HCT116 (cell line): ENCODE measurements at regions not wholly inside any gene's neighbourhood (a gene's known extent, or its start where the extent isn't known, plus 50 kb on each side); places are given as distances from the start of the nearest gene placed in this dataset.

Source experiments
- ATAC-seq: fragments of 200-7000 bp; cut with Tn5 transposase; 2 replicates; pipeline ENCODE4 v1.9.1; 2020; ENCODE audit warnings: mild to moderate bottlenecking, moderate library complexity
- BruUV-seq: library from RNA; stranded (reverse); fragments of 400-500 nt; replicated peaks from 2 replicates; lab custom pipeline; 2021; lab: Mats Ljungman, UMichigan
- CTCF ChIA-PET: fragments of 300-600 bp; sonication (Branson Sonifier 250); formaldehyde crosslinking; loops from one replicate; lab custom pipeline; 2021; ENCODE audit warnings: antibody characterized with exemption; lab: Charles Lee
- POLR2A ChIA-PET: fragments of 300-600, 350-600 bp; sonication (Branson Sonifier 250); formaldehyde crosslinking; loops from one replicate; lab custom pipeline; 2021; ENCODE audit warnings: antibody characterized with exemption; lab: Charles Lee
- RAD21 ChIA-PET, 2 experiments: fragments of 300-600 bp; sonication (Branson Sonifier 250); formaldehyde crosslinking; loops; one replicate each; lab custom pipeline; 2023; ENCODE audit warnings: low total read pairs in 2 of 2; ENCODE audit not compliant: uncharacterized antibody in 2 of 2, unreplicated experiment in 2 of 2, low non-redundant PET in 1 of 2; lab: Charles Lee
- DNase-seq: peaks from one replicate; pipeline ENCODE4 v3.0.0-alpha.2; 2010; ENCODE audit warnings: low read depth, low spot score
- H2AFZ ChIP-seq: fragments of 200-600 bp; shearing (Covaris generic), sonication (generic); 2 replicates; pipeline ENCODE4 v1.6.1; 2017; ENCODE audit warnings: low read depth, mixed run types, mixed read lengths, antibody characterized with exemption, low read length; ENCODE audit not compliant: poor library complexity, severe bottlenecking
- H3K27ac ChIP-seq: 2 replicates; pipeline ENCODE4 v1.5.1; 2012; ENCODE audit warnings: low read depth, low read length
- H3K27me3 ChIP-seq: fragments of 200-600 bp; sonication (generic); 2 replicates; pipeline ENCODE4 v1.6.1; 2016; ENCODE audit warnings: mixed run types, low read length, mixed read lengths; ENCODE audit not compliant: insufficient read depth
- H3K36me3 ChIP-seq, 2 experiments: fragments of 200-500 bp in 1 of 2; fragments of 200-600 bp in 1 of 2; sonication (Bioruptor generic) in 1 of 2; sonication (generic) in 1 of 2; 2 replicates each; pipeline versions ENCODE4 v1.5.1 to v1.6.1; 2014 to 2016; ENCODE audit warnings: low read length in 2 of 2, inconsistent platforms in 1 of 2, mixed read lengths in 1 of 2, mixed run types in 1 of 2; ENCODE audit not compliant: insufficient read depth in 2 of 2, control insufficient read depth in 1 of 2
- H3K4me1 ChIP-seq, 2 experiments: fragments of 200-600 bp in 1 of 2; sonication (generic) in 1 of 2; 2 replicates each; pipeline versions ENCODE4 v1.5.1 to v1.6.1; 2012 to 2017; ENCODE audit warnings: low read length in 2 of 2, inconsistent platforms in 1 of 2, mild to moderate bottlenecking in 1 of 2, mixed read lengths in 1 of 2, mixed run types in 1 of 2, moderate library complexity in 1 of 2; ENCODE audit not compliant: insufficient read depth in 2 of 2, control insufficient read depth in 1 of 2
- H3K4me2 ChIP-seq: fragments of 200-600 bp; sonication (generic); 2 replicates; pipeline ENCODE4 v1.6.1; 2017; ENCODE audit warnings: mixed run types, low read length, mixed read lengths
- H3K4me3 ChIP-seq, 2 experiments: fragments of 200-600 bp in 1 of 2; sonication (generic) in 1 of 2; replicated peaks in 1 of 2; 2 replicates each; pipeline ENCODE4 v1.5.1; 2011 to 2016; ENCODE audit warnings: low read length in 2 of 2, control low read depth in 1 of 2, low read depth in 1 of 2, mild to moderate bottlenecking in 1 of 2, mixed read lengths in 1 of 2, mixed run types in 1 of 2
- H3K79me2 ChIP-seq: fragments of 200-600 bp; sonication (generic); 2 replicates; pipeline ENCODE4 v1.6.1; 2017; ENCODE audit warnings: mild to moderate bottlenecking, mixed run types, low read length, moderate library complexity, mixed read lengths; ENCODE audit not compliant: insufficient read depth
- H3K9ac ChIP-seq: fragments of 200-600 bp; sonication (generic); 2 replicates; pipeline ENCODE4 v1.6.1; 2016; ENCODE audit warnings: low read length, mixed read lengths
- H3K9me2 ChIP-seq: fragments of 200-600 bp; sonication (generic), shearing (Covaris generic); 2 replicates; pipeline ENCODE4 v1.6.1; 2017; ENCODE audit warnings: mixed run types, mild to moderate bottlenecking, moderate library complexity; ENCODE audit not compliant: insufficient read depth
- H3K9me3 ChIP-seq, 2 experiments: fragments of 200-500 bp in 1 of 2; fragments of 200-600 bp in 1 of 2; sonication (Bioruptor generic) in 1 of 2; sonication (generic) in 1 of 2; 2 replicates each; pipeline ENCODE4 v1.6.1; 2014 to 2017; ENCODE audit warnings: low read length in 2 of 2, mixed read lengths in 2 of 2, inconsistent platforms in 1 of 2, low read depth in 1 of 2, mild to moderate bottlenecking in 1 of 2, mixed run types in 1 of 2, moderate library complexity in 1 of 2; ENCODE audit not compliant: control insufficient read depth in 1 of 2, insufficient read depth in 1 of 2
- H4K20me1 ChIP-seq: fragments of 200-600 bp; sonication (generic), shearing (Covaris generic); 2 replicates; pipeline ENCODE4 v1.6.1; 2017; ENCODE audit warnings: mixed run types, mild to moderate bottlenecking, moderate library complexity; ENCODE audit not compliant: insufficient read depth
- CEBPB ChIP-seq: IDR thresholded peaks from 2 replicates; pipeline ENCODE4 v1.6.1; 2012; ENCODE audit warnings: low read depth
- EGR1 ChIP-seq: IDR thresholded peaks from 2 replicates; pipeline ENCODE4 v1.6.1; 2012; ENCODE audit warnings: low read depth
- EZH2 ChIP-seq: fragments of 200-600 bp; sonication (generic); IDR thresholded peaks from 2 replicates; pipeline ENCODE4 v1.6.1; 2017; ENCODE audit warnings: antibody characterized with exemption, mixed run types
- FOSL1 ChIP-seq: IDR thresholded peaks from 2 replicates; pipeline ENCODE4 v1.6.1; 2012; ENCODE audit warnings: low read depth
- JUND ChIP-seq: IDR thresholded peaks from 2 replicates; pipeline ENCODE4 v1.6.1; 2012
- POLR2A ChIP-seq: IDR thresholded peaks from 2 replicates; pipeline ENCODE4 v1.7.0; 2011; ENCODE audit warnings: borderline replicate concordance; ENCODE audit not compliant: insufficient read depth, insufficient read length; ENCODE audit errors: extremely low read depth
- RAD21 ChIP-seq: IDR thresholded peaks from 2 replicates; pipeline ENCODE4 v1.6.1; 2012; ENCODE audit warnings: low read depth, mild to moderate bottlenecking
- SP1 ChIP-seq: IDR thresholded peaks from 2 replicates; pipeline ENCODE4 v1.6.1; 2012; ENCODE audit warnings: low read depth
- SRF ChIP-seq: IDR thresholded peaks from 2 replicates; pipeline ENCODE4 v1.6.1; 2012; ENCODE audit warnings: low read depth
- TCF7L2 ChIP-seq: IDR thresholded peaks from 2 replicates; pipeline ENCODE4 v1.7.0; 2011; ENCODE audit warnings: borderline replicate concordance, inconsistent platforms; ENCODE audit not compliant: insufficient read depth, insufficient read length; ENCODE audit errors: extremely low read depth
- YY1 ChIP-seq: IDR thresholded peaks from 2 replicates; pipeline ENCODE4 v1.6.1; 2011; ENCODE audit warnings: low read length, low read depth, moderate library complexity, mild to moderate bottlenecking; ENCODE audit not compliant: insufficient replicate concordance; ENCODE audit errors: extremely low read depth
- ZNF274 ChIP-seq: fragments of 200-500 bp; sonication (Bioruptor generic); IDR thresholded peaks from 2 replicates; pipeline ENCODE4 v1.6.1; 2014; ENCODE audit warnings: mild to moderate bottlenecking, low read depth, low read length, inconsistent platforms
- intact Hi-C: fragments of 100-400 bp; cut with micrococcal nuclease; formaldehyde crosslinking; loops from 2 replicates; pipeline ENCODE4 v1.10.0; 2022
- TF ChIP-seq, protein P1 (sequence below): IDR thresholded peaks from 2 replicates; pipeline ENCODE4 v1.6.1; 2011; ENCODE audit warnings: mild to moderate bottlenecking, low read length, moderate library complexity; ENCODE audit not compliant: insufficient replicate concordance; ENCODE audit errors: extremely low read depth
- TF ChIP-seq, protein P2 (sequence below): IDR thresholded peaks from 2 replicates; pipeline ENCODE4 v1.6.1; 2012; ENCODE audit warnings: low read depth
- TF ChIP-seq, protein P3 (sequence below): IDR thresholded peaks from 2 replicates; pipeline ENCODE4 v1.6.1; 2012
- TF ChIP-seq, protein P4 (sequence below): IDR thresholded peaks from 2 replicates; pipeline ENCODE4 v1.6.1; 2012
- TF ChIP-seq, protein P5 (sequence below), 3 experiments: fragments of 200-600 bp in 1 of 3; sonication (generic) in 1 of 3; IDR thresholded peaks in 2 of 3; conservative IDR thresholded peaks in 1 of 3; 2 replicates each; pipeline ENCODE4 v1.5.1; 2012 to 2017; ENCODE audit warnings: low read depth in 2 of 3, low read length in 2 of 3, antibody characterized with exemption in 1 of 3, borderline replicate concordance in 1 of 3, control low read depth in 1 of 3, mild to moderate bottlenecking in 1 of 3, mixed read lengths in 1 of 3, mixed run types in 1 of 3, moderate library complexity in 1 of 3; ENCODE audit not compliant: insufficient read depth in 1 of 3

DNA sequence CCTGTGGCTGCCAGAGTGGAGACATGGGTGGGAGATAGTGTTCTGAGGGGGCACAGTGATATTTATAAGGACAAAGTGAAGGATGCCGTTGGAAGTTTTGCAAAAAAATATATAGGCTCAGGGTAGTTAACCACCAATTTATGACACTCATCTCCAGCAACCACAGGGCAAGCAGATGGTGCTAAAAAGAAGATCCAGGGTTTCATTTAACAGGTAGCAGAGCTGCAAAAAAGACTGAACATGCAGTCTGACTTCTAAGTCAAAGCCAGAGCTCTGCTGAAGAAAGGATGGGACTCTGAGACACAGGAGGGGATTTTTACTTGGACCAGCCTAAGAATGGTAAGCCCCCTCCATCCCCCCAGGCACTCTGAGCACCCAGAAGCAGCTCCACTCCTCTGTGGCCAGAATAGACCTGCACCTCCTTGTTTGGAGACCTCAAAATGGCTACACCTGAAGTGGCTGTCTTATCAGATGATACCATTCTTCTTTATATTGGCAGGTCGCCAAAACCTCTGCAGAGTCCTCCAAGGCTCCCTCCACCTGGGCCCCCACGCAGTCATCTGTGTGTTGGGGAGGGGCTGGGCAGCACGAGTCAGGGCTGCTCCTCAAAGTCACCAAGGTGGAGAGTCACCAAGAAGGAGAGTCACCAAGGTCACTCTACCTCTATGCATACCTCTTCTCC lies 161.4 kb upstream of the FAM9B start:
- H3K4me1 ChIP-seq: no peaks in the 10 kb centered on the region
- intact Hi-C loops: no loop called here
- no peaks in the 10 kb centered on the region for H3K79me2 ChIP-seq
- POLR2A ChIA-PET: no interaction called here
- H4K20me1 ChIP-seq: no peaks in the 10 kb centered on the region
- no peak overlapping the region for H2AFZ ChIP-seq
- H3K4me2 ChIP-seq: no peak overlapping the region
- CTCF ChIA-PET: no interaction called here
- H3K9me2 ChIP-seq: no peaks in the 10 kb centered on the region
- no peak overlapping the region for H3K9ac ChIP-seq
- no peaks in the 10 kb centered on the region for H3K9me3 ChIP-seq
- ATAC-seq (no peak), DNase-seq (no peak)
- no peak overlapping the region for H3K4me3 ChIP-seq
- no peak for TF ChIP-seq RAD21
- TF ChIP-seq FOSL1: no peak
- TF ChIP-seq YY1: no peak
- TF ChIP-seq, protein P1, sequence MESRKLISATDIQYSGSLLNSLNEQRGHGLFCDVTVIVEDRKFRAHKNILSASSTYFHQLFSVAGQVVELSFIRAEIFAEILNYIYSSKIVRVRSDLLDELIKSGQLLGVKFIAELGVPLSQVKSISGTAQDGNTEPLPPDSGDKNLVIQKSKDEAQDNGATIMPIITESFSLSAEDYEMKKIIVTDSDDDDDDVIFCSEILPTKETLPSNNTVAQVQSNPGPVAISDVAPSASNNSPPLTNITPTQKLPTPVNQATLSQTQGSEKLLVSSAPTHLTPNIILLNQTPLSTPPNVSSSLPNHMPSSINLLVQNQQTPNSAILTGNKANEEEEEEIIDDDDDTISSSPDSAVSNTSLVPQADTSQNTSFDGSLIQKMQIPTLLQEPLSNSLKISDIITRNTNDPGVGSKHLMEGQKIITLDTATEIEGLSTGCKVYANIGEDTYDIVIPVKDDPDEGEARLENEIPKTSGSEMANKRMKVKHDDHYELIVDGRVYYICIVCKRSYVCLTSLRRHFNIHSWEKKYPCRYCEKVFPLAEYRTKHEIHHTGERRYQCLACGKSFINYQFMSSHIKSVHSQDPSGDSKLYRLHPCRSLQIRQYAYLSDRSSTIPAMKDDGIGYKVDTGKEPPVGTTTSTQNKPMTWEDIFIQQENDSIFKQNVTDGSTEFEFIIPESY: no peak
- TF ChIP-seq EGR1: no peak
- no peak for TF ChIP-seq EZH2
- TF ChIP-seq, protein P2, sequence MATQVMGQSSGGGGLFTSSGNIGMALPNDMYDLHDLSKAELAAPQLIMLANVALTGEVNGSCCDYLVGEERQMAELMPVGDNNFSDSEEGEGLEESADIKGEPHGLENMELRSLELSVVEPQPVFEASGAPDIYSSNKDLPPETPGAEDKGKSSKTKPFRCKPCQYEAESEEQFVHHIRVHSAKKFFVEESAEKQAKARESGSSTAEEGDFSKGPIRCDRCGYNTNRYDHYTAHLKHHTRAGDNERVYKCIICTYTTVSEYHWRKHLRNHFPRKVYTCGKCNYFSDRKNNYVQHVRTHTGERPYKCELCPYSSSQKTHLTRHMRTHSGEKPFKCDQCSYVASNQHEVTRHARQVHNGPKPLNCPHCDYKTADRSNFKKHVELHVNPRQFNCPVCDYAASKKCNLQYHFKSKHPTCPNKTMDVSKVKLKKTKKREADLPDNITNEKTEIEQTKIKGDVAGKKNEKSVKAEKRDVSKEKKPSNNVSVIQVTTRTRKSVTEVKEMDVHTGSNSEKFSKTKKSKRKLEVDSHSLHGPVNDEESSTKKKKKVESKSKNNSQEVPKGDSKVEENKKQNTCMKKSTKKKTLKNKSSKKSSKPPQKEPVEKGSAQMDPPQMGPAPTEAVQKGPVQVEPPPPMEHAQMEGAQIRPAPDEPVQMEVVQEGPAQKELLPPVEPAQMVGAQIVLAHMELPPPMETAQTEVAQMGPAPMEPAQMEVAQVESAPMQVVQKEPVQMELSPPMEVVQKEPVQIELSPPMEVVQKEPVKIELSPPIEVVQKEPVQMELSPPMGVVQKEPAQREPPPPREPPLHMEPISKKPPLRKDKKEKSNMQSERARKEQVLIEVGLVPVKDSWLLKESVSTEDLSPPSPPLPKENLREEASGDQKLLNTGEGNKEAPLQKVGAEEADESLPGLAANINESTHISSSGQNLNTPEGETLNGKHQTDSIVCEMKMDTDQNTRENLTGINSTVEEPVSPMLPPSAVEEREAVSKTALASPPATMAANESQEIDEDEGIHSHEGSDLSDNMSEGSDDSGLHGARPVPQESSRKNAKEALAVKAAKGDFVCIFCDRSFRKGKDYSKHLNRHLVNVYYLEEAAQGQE: no peak
- no peak for TF ChIP-seq ZNF274
- TF ChIP-seq JUND: no peak
- no peak for TF ChIP-seq SP1
- TF ChIP-seq TCF7L2: no peak
- TF ChIP-seq, protein P3, sequence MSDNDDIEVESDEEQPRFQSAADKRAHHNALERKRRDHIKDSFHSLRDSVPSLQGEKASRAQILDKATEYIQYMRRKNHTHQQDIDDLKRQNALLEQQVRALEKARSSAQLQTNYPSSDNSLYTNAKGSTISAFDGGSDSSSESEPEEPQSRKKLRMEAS: no peak
- TF ChIP-seq, protein P4, sequence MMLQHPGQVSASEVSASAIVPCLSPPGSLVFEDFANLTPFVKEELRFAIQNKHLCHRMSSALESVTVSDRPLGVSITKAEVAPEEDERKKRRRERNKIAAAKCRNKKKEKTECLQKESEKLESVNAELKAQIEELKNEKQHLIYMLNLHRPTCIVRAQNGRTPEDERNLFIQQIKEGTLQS: no peak
- TF ChIP-seq, protein P5, sequence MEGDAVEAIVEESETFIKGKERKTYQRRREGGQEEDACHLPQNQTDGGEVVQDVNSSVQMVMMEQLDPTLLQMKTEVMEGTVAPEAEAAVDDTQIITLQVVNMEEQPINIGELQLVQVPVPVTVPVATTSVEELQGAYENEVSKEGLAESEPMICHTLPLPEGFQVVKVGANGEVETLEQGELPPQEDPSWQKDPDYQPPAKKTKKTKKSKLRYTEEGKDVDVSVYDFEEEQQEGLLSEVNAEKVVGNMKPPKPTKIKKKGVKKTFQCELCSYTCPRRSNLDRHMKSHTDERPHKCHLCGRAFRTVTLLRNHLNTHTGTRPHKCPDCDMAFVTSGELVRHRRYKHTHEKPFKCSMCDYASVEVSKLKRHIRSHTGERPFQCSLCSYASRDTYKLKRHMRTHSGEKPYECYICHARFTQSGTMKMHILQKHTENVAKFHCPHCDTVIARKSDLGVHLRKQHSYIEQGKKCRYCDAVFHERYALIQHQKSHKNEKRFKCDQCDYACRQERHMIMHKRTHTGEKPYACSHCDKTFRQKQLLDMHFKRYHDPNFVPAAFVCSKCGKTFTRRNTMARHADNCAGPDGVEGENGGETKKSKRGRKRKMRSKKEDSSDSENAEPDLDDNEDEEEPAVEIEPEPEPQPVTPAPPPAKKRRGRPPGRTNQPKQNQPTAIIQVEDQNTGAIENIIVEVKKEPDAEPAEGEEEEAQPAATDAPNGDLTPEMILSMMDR (IDR thresholded peaks at IDR 0.05 in 2 of 3, conservative IDR thresholded peaks at IDR 0.05 in 1 of 3; ENCODE audit: borderline replicate concordance in 1 of 3, insufficient read depth in 1 of 3, low read depth in 2 of 3, low read length in 2 of 3): no peak
- no peak for TF ChIP-seq POLR2A
- no peak for TF ChIP-seq CEBPB
- TF ChIP-seq SRF: no peak
- no peaks in the 10 kb centered on the region for H3K36me3 ChIP-seq
- no TSS peak for BruUV-seq
- H3K27ac ChIP-seq: no peak overlapping the region
- RAD21 ChIA-PET: no interaction called here
- no peaks in the 10 kb centered on the region for H3K27me3 ChIP-seq
